NCI-H2171 (cell line): ENCODE measurements at regions not wholly inside any gene's neighbourhood (a gene's known extent, or its start where the extent isn't known, plus 50 kb on each side); places are given as distances from the start of the nearest gene placed in this dataset.

Experiments
- DNase-seq: peaks from one replicate; lab custom pipeline; 2025; lab: John Stamatoyannopoulos, UW

GRCh38 chr5:21171038-21171437 lies 1183.0 kb upstream of the CDH18 start:
- no peak for DNase-seq

GRCh38 chr5:21168557-21168956 lies 1180.6 kb upstream of the CDH18 start:
- DNase-seq: no peak

DNA sequence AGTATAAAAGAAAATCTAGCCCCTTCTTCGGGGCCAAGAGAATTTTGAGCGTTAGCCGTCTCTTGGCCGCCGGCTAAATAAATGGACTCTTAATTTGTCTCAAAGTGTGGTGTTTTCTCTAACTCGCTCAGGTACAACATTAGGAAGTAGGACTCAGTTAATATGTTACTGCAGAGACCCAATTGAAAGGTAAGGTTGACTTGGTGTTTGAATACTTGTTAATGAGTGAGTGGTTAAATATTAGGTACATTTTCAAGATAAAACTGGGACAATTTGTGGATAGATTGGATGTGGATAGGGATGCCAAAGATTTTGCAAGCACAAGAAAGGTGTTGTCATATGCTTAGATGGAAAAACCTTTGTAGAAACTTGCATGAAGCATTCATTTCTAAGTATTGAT lies 1177.3 kb upstream of the CDH18 start:
- no peak for DNase-seq

- DNase-seq: no peak
Observed at GRCh38 chr5:21164425-21164824, 1176.4 kb upstream of the CDH18 start.

GRCh38 chr5:21159510-21160059 lies 1171.6 kb upstream of the CDH18 start:
- no peak for DNase-seq

DNA sequence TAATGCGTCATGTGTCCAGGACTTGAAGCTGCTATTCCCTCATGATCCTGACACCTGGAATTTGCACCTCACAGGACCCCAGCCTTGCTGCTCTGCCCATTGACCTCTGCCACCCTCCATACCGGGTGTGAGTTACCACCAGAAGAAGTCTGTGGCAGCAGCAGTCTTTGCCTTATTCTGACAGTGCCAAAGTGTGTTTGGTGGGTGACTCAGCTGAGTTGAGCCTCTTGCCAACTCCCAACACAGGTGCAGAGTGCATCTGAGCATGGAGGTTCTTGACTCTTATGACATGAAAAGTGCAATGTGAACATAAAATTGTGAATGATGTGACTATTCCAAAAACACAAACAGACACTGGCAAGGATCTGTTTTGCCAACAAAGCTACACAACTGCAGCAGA lies 1166.5 kb upstream of the CDH18 start:
- no peak for DNase-seq

DNA sequence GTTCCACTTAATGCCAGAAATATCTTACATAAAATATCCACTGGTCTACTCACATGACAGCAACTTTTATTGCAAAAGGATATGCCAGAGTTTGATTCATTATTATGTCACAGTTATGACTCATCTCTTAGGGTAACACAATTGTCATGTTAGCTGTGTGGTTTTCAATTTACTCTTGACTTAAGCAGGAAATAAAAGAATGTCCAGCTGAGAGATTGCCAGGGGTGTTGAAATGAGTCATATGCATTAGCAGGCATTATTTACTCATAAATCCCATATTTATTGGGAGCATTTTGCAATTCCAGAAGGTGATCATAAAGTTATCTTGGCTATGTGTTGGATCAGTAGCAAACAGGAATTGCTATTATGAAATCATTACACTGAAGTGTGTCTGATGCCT lies 1164.6 kb upstream of the CDH18 start:
- DNase-seq: no peak

DNA sequence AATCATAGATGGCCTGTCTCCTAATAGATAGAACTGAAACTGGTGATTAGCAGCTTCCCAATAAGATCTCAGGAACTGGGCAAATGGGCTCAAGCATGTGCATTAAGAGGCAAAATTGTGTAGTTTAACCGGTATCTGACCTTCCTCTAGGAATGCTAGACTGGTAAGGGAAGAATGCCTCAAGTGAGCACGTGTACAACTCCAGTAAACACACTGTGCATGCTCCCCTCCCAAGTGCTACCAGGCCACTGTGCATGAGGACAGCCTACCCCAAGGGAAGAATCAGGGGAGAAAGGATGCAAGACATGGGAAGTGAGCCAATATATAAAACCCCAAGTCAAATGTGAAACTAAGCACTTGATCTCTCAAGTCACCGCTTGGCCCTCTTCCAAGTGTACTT lies 1157.4 kb upstream of the CDH18 start:
- no peak for DNase-seq

DNA sequence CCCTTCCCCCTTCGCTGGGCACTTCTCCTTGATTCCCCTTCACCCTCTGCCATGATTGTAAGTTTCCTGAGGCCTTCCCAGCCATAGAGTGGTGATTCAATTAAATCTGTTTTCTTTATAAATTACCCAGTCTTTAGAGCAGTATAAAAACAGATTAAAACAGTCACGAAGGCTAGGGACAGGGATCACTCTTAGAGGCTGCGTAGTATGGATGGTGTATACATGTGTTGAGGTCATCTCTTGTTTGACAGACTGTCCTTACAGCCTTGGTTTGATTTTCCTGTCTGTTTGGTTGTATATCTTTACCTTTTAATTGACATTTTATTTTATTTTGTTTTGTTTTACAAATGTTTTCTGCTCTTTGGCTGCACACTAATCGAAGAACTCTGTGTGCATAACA lies 1155.7 kb upstream of the CDH18 start:
- DNase-seq: no peak

- no peak for DNase-seq
Observed at GRCh38 chr5:21142791-21143190, 1154.8 kb upstream of the CDH18 start.

GRCh38 chr5:21140987-21141386 lies 1153.0 kb upstream of the CDH18 start:
- DNase-seq: no peak

DNA sequence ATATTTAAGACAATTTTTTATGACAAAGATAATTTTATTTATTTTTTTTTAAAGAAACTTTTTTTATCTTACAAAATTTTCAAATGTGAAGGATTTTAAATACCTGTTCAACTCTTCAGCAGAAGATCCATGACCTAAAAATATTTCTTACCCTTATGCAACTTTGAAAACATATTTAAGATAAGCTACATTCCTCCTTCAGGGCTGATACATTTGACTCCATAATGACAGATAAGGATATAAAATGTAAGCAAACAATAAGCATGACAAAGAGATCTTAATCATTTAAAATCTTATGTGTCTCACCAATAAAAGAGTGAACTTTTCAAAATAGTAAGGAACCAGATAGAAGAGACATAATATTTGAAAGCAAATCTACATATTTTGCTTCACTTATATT lies 1138.2 kb upstream of the CDH18 start:
- DNase-seq: no peak

DNA sequence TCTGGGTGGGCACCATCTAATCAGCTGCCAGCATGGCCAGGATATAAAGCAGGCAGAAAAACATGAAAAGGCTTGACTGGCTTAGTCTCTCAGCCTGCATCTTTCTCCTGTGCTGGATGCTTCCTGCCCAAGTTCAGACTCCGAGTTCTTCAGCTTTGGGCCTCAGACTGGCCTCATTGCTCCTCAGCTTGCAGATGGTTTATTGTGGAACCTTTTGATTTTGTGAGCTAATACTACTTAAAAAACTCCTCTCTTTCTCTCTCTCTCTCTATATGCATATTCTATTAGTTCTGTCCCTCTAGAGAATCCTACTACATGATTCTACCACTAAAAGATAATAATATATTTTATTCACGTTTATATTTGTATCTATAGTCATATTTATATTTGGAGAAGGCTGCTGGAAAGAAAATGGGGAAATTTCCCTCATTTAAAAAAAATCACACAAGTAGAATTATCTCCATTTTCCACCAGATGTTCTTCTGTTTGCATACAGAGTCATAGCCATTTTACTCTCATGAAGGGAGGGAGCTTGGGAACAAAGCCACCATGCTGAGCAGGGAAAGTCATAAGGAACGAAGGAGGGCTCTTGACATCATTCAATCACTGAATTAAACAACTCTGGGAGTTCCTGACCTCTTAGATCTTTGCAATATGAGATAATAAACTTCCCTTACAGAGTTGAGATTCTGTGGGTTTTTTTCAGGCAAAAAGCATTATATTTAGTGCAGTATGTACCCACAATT lies 1137.4 kb upstream of the CDH18 start:
- peak; percentile 40 for DNase-seq

DNA sequence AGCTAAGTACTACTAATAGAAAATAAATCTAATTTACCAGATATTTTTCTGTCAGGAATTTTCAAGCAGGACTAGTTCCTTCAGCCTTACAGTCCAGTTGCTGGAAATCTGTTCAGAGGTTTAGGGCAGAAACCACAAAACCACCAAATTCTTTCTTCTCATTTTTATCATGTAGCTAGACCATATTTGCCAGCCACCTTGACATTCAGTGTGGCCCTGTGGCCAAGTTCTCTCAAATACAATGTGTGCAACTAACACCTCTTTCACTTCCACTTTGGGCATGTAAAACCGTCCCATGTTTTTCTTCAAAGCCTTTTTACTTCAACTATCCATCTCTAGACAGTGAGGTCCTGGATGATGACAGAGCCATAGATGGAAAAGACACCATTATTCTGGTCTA lies 1133.2 kb upstream of the CDH18 start:
- DNase-seq: no peak

DNA sequence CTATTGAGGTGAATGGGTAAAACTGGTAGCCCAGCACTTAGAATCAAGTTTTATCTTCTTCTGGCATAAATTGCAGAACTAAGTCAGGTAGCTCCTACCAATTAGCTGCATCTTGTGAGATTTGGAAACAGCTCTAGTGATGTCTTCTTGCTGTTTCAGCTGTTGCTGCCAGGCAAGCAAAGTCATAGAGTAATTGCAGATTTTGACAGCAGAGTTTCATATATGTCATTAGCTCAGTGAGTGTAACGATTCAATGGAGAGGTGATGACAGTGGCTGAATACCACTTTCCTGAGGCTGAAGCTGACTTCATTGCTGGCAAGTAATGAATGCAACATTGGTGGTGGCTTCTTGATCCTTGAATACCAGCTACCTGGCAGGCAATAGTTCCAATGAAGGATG lies 1109.7 kb upstream of the CDH18 start:
- DNase-seq: no peak

DNA sequence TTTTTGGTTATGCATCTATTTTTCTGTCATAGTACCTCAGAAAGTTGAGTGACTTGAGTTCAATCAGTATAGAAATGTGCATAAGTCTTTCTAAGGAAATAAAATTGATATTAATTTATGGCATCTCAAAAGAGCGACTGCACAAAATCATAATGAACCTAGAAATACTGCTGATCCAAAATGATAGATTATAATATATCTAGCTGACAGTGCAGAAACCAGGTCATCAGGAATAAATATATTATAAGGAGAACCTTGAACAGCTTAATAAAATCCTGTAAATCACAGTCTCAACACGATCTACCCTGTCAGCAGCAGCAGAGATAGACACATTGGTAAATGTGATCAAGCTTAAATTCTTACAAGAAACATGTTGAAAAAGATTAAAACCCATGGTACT lies 1106.6 kb upstream of the CDH18 start:
- no peak for DNase-seq

GRCh38 chr5:21087766-21088165 lies 1099.8 kb upstream of the CDH18 start:
- no peak for DNase-seq

GRCh38 chr5:21085791-21086190 lies 1097.8 kb upstream of the CDH18 start:
- no peak for DNase-seq

DNA sequence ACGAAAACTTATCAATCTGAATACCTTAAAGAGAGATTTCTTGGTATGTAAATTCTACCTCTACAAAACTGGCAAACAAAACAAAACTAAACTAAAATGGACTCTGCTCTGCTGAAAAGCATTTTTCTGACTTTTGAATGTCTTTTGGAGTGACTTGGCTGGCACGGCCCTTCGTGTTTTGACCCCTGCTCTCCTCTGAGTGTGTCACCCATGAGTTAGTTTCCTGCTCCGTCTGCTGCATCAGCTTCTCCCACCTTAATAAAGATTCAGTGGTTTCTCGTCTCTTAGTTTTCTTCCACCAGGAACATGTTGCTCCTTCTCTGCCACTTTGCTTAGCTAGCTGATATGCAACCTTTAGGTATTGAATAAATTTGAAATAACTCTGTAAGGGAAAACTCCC lies 1084.0 kb upstream of the CDH18 start:
- DNase-seq: no peak

DNA sequence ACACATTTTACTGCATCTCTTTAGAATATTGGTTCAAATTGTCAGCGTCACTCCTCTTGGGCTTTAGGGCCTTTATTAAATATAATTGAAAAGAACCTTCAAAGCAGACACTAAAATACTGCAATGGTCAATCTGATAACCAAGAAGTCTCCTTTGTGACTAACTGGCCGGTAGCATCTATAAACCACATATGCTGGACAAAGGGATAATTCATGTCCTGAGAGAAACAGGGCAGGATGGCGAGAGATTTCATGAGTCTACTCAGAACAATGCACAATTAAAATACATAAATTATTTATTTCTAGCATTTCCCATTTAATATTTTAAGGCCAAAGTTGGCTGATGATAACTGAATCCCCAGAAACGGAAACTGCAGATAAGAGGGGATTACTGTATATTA lies 1083.4 kb upstream of the CDH18 start:
- no peak for DNase-seq

DNA sequence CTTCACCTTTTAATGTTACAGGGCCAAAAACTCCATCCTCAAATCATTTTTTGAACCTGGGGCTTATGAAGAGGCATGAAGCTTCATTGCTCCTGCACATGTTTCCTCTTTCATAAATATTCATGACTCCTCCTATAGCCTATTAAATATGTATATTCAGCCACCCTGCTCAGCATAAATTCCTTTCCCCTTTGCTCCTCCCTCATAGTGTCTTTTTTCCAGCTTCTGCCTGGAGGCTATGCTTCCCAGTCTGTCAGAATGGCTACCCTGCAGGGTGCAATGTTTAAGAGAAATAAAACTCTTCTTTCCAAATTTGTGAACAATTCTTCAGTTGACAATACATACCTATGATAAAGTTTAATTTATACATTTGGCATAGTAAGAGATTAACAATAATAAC lies 1082.9 kb upstream of the CDH18 start:
- no peak for DNase-seq

DNA sequence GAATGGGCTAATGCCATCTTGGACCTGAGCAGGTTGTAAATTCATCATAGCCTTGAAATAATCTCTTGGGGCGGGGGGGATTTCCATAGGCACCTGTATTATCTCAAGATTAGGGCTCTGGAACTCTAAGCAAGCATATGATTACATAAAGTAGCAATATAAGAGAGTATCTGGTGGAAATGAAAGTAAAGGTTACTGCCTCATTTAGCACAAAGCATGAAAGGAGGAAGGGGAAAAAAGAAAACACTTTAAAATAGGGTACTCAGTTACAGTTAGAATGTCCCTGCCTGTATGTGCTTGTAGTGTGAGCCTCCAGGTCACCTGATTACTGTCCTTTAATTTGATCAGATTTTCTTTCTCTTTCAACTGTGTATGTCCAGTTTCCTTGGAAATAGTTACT lies 1079.7 kb upstream of the CDH18 start:
- DNase-seq: no peak

DNA sequence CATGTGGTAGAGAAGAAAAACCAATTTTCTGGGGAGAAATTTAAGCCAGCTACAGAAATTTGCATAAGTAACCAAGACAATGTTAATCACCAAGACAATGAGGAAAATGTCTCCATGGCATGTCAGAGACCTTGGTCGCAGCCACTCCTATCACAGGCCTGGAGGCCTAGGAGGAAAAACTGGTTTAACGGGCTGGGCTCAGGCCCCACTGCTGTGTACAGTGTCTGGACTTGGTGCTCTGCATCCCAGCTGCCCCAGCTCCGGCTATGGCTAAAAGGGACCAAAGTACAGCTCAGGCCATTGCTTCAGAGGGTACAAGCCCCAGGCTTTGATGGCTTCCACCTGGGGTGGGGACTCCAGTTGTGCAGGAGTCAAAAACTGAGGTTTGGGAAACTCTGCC lies 1075.1 kb upstream of the CDH18 start:
- DNase-seq: no peak

DNA sequence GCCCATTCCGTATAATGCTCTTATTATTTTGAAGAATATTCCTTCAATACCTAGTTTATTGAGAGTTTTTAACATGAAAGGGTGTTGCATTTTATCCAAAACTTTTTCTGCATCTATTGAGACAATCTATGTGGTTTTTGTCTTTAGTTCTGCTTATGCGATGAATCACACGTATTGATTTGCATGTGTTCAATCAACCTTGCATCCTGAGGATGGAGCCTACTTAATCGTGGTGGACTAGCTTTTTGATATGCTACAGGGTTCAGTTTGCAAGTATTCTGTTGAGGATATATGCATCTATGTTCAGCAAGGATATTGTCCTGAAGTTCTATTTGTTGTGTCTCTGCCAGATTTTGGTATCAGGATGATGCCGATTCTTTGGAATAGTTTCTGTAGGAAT lies 1070.3 kb upstream of the CDH18 start:
- DNase-seq: no peak
